Heart right ventricle (tissue), 16 donors: ENCODE measurements at regions not wholly inside any gene's neighbourhood (a gene's known extent, or its start where the extent isn't known, plus 50 kb on each side); places are given as distances from the start of the nearest gene placed in this dataset.
A peak's percentile ranks its signal among the peaks of the same experiment; 100 is the strongest.

Experiments used
- ATAC-seq, 8 donors: fragments of 200-7000 bp; cut with Tn5 transposase; one replicate each; pipeline ENCODE4 v1.9.1; 2020; ENCODE audit warnings: mild to moderate bottlenecking in 8 of 8, moderate library complexity in 8 of 8, moderate number of reproducible peaks in 1 of 8
- DNase-seq, 2 donors: peaks; one replicate each; pipeline ENCODE4 v3.0.0-alpha.2; 2020
- H3K27ac ChIP-seq, 10 donors: fragments of 200-600 bp; sonication (generic) in 2 of 10; one replicate each; pipeline versions ENCODE4 v1.5.0 to v1.8.0; 2020 to 2022; ENCODE audit warnings: mild to moderate bottlenecking in 3 of 10
- H3K27me3 ChIP-seq, 7 donors: fragments of 200-600 bp; one replicate each; pipeline ENCODE4 v1.8.0; 2021 to 2022; ENCODE audit warnings: mild to moderate bottlenecking in 2 of 7
- H3K36me3 ChIP-seq, 9 donors: fragments of 200-600 bp; sonication (generic) in 1 of 9; one replicate each; pipeline versions ENCODE4 v1.5.0 to v1.8.0; 2020 to 2022; ENCODE audit warnings: mild to moderate bottlenecking in 2 of 9
- H3K4me1 ChIP-seq, 9 donors: fragments of 200-600 bp; sonication (generic) in 1 of 9; one replicate each; pipeline versions ENCODE4 v1.5.0 to v1.8.0; 2020 to 2022; ENCODE audit warnings: mild to moderate bottlenecking in 4 of 9
- H3K4me3 ChIP-seq, 10 donors: fragments of 200-600 bp; sonication (generic) in 2 of 10; one replicate each; pipeline versions ENCODE4 v1.5.0 to v1.8.0; 2020 to 2022; ENCODE audit warnings: mild to moderate bottlenecking in 7 of 10, moderate library complexity in 2 of 10
- H3K9me3 ChIP-seq, 11 donors: fragments of 200-600 bp in 10 of 11; sonication (generic) in 2 of 11; one replicate each; pipeline versions ENCODE4 v1.5.0 to v1.8.0; 2013 to 2022; ENCODE audit warnings: mild to moderate bottlenecking in 2 of 11, control low read depth in 1 of 11, moderate library complexity in 1 of 11
- WGBS, 2 donors: extraction: QIAGEN DNeasy Blood & Tissue Kit; methylation state at CpG; one replicate each; pipeline ENCODE4 v1.1.7; 2013; ENCODE audit warnings: inconsistent platforms in 1 of 2; 5-methylcytosine and 5-hydroxymethylcytosine counted together
- intact Hi-C, 10 donors: fragments of 100-400 bp; cut with DNase I; formaldehyde crosslinking; loops; one replicate each; pipeline versions ENCODE4 v1.11.1 to v1.14.2; 2022
- TF ChIP-seq, protein P1 (sequence below), 9 donors: fragments of 200-600 bp; sonication (generic) in 2 of 9; IDR thresholded peaks; one replicate each; pipeline versions ENCODE4 v1.5.0 to v1.8.0; 2021 to 2022; ENCODE audit warnings: antibody characterized with exemption in 9 of 9, mild to moderate bottlenecking in 5 of 9, moderate library complexity in 1 of 9
- donor health status: Arrhythmogenic right ventricular cardiomyopathy.
- donor health status: ischemic (EF 13 %, LVEDD 7.1; RV severe dilation, severe dysfunction).
- donor health status: healthy with polysubstance abuse.
- donor health status: DM: no; HTN: yes; CAD: no.
- donor health status: DM: no; HTN: no; CAD: no.
- donor health status: ischemic (EF 25% LVEDD 6.9; RV normal size, moderate dysfunction).
- donor health status: ischemic (EF 25% LVEDD 5.7; RV mildly dilated, moderate dysfunction).
- donor health status: healthy.
- donor health status: DM: yes; HTN: yes; CAD: no.
- donor health status: Ischemic cardiomyopathy.
- donor health status: ischemic (EF 35%, LVEDD 5.7; RV mildly dilated, moderate dysfunction).
- donor health status: nonischemic (EF 11% LVEDD 7.7; RV severe dilation, severe dysfunction).
- donor health status: DM: yes; HTN: yes; CAD: no.
- donor health status: PGD.
- donor health status: ischemic (EF 29% LVEDD 5.4; RV normal size, mild dysfunction).
- donor health status: nonischemic (EF 23%, LVEDD 6.1; RV moderate dilation, normal function).

DNA sequence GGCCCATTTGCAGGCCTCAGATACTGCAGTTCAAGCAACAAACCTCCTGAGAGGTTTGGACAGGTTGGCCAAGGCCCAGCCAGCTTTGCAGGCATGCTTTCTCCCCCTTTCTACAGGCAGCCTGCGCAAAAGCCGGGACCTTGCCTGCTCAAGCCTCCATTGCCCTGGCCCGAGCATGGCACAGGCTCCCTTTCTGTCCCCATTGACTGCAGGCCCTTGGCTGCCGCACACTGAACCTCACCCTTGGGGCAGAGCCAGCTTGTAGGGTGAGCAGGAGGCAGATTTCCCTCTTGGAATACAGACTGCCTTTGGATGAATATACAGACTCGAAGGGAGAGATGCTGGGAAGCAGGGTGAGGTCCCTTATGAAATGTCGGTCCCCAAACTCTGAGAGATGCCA, 461.7 kb upstream of the PROK2 start:
- Histone ChIP-seq H3K4me1 (peaks cover 5 to 46% (median 30%) of the 10 kb centered on the region in 9 donors), H3K36me3 (no peaks in the 10 kb centered on the region), H3K4me3 (no peak overlapping the region), H3K27me3 (no peaks in the 10 kb centered on the region), H3K27ac (peak overlapping the region in 2 of 10 donors; percentile 27 to 30), H3K9me3 (peaks cover 0 to 3% (median 0%) of the 10 kb centered on the region in 11 donors)
- peak; percentile 39 to 50 for DNase-seq
- intact Hi-C loops, result loop anchor here in 2 of 10 donors (10.0 kb wide), 2 partner anchors 92 to 262 kb away; no protein-coding TSS in a partner anchor
- TF ChIP-seq, protein P1, sequence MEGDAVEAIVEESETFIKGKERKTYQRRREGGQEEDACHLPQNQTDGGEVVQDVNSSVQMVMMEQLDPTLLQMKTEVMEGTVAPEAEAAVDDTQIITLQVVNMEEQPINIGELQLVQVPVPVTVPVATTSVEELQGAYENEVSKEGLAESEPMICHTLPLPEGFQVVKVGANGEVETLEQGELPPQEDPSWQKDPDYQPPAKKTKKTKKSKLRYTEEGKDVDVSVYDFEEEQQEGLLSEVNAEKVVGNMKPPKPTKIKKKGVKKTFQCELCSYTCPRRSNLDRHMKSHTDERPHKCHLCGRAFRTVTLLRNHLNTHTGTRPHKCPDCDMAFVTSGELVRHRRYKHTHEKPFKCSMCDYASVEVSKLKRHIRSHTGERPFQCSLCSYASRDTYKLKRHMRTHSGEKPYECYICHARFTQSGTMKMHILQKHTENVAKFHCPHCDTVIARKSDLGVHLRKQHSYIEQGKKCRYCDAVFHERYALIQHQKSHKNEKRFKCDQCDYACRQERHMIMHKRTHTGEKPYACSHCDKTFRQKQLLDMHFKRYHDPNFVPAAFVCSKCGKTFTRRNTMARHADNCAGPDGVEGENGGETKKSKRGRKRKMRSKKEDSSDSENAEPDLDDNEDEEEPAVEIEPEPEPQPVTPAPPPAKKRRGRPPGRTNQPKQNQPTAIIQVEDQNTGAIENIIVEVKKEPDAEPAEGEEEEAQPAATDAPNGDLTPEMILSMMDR (IDR thresholded peaks at IDR 0.05), result no peak
- WGBS, 2 donors, result 52 to 54% methylated on average over 6 of the region's 6 CpGs
- peak; percentile 47 to 82 (median 64) for ATAC-seq

DNA sequence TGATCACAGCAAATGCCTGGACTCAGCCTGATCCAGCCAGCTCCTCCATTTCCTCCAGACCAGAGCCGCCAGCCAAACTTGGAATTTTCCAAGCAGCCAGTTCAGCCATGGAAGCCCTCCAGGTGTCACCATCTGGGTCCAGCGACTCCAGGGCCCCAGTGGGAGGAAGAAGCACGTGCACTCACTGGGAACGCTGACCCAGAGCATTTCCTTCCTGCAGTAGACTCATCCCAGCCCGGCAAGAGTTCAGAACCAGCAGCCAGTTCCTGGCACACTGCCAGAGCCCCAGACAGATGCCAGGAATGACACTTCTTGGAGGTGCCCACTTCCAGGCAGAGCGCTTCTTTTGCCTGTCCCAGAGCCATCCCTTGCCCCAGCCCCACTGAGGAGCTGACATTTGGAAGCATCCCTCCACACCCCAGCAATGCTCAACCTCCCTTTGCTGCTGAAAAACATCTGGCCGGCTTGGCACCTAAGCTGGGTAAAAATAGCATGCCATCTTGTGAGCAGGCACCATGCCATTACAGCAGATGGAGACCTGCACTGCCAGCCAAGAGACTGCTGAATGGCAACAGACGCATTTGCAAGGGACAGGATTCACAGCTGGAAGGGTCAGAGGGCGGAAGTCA, 460.3 kb upstream of the PROK2 start:
- 21 to 27% methylated on average over 9 of the region's 9 CpGs for WGBS, 2 donors

DNA sequence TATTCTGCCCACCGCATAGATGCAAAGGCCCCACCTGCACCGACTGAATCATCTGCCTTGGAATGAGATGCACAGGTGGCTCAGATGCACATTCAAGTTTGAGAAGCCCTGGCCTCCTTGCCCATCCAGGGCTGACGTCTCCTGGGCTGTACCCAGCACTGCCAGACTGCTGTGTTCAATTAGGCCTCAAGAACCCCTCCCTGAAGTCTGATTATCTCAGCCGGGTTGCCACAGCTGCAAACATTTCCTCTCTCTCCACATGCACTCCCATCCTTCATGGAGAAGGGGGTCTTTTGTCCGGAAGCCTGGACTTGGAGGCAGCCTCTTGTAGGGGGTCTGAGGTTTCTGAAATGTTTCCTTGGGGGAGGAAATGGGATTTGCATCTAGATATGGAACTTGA, 459.4 kb upstream of the PROK2 start:
- intact Hi-C loops, result loop anchor here in 2 of 10 donors (10.0 kb wide), 2 partner anchors 90 to 260 kb away; no protein-coding TSS in a partner anchor
- DNase-seq, result no peak
- 79 to 83% methylated on average over 5 of the region's 5 CpGs for WGBS, 2 donors
- ATAC-seq, result no peak
- no peaks in the 10 kb centered on the region for H3K36me3 ChIP-seq
- no peak overlapping the region for H3K27ac ChIP-seq
- no peaks in the 10 kb centered on the region for H3K27me3 ChIP-seq
- TF ChIP-seq, protein P1 (IDR thresholded peaks at IDR 0.05), result no peak
- no peaks in the 10 kb centered on the region for H3K9me3 ChIP-seq
- H3K4me3 ChIP-seq, result no peak overlapping the region
- H3K4me1 ChIP-seq, result peaks cover 5 to 46% (median 30%) of the 10 kb centered on the region in 9 donors

More for the DNA sequence above, 460.3 kb upstream of the PROK2 start:
- ATAC-seq, result peak; percentile 64 to 89 (median 82)
- intact Hi-C loops, result loop anchor here in 2 of 10 donors (10.0 kb wide), 2 partner anchors 90 to 260 kb away; no protein-coding TSS in a partner anchor
- TF ChIP-seq, protein P1 (IDR thresholded peaks at IDR 0.05), result peak in 3 of 9 donors; percentile 8 to 23 (median 16)
- peak overlapping the region in 2 of 10 donors; percentile 14 to 30 for H3K27ac ChIP-seq
- no peaks in the 10 kb centered on the region for H3K27me3 ChIP-seq
- H3K4me3 ChIP-seq, result no peak overlapping the region
- no peaks in the 10 kb centered on the region for H3K36me3 ChIP-seq
- peak; percentile 58 to 77 for DNase-seq
- H3K4me1 ChIP-seq, result peaks cover 5 to 46% (median 30%) of the 10 kb centered on the region in 9 donors
- H3K9me3 ChIP-seq, result no peaks in the 10 kb centered on the region

DNA sequence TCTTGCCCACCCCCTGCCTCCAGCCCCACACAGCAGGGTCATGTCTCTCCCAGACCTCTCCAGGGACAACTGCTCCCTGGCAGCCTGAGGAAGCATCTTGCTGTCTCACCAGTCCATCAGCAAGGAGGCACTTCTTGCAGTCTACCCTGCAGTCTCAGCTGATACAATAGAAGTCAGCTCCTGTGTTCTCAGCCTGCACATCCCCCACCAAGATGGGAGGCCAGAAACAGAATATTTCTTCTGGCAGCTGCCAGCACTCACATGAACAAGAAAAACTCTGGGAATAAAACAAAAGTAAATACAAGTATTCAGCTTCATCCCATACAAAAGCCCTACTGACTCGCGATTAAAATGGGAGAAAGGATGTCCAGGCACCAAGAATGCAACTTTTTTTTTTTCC, 457.4 kb upstream of the PROK2 start:
- ATAC-seq (no peak), DNase-seq (no peak)
- TF ChIP-seq, protein P1 (IDR thresholded peaks at IDR 0.05), result no peak
- Histone ChIP-seq H3K36me3 (no peaks in the 10 kb centered on the region), H3K9me3 (no peaks in the 10 kb centered on the region), H3K27me3 (no peaks in the 10 kb centered on the region), H3K4me3 (no peak overlapping the region), H3K4me1 (peaks cover 5 to 43% (median 30%) of the 10 kb centered on the region in 9 donors), H3K27ac (no peak overlapping the region)
- intact Hi-C loops, result loop anchor here in 2 of 10 donors (10.0 kb wide), 2 partner anchors 88 to 258 kb away; no protein-coding TSS in a partner anchor
- WGBS, 2 donors, result 76 to 80% methylated on average over 2 of the region's 2 CpGs
